Lung (tissue), 11 donors: ENCODE measurements at regions not wholly inside any gene's neighbourhood (a gene's known extent, or its start where the extent isn't known, plus 50 kb on each side); places are given as distances from the start of the nearest gene placed in this dataset.

Experiments used
- ATAC-seq: fragments of 200-7000 bp; cut with Tn5 transposase; one replicate; pipeline ENCODE4 v1.9.1; 2020; ENCODE audit warnings: moderate number of reproducible peaks; ENCODE audit not compliant: insufficient read depth, low FRiP score
- DNase-seq, 3 donors: peaks; one replicate each; pipeline ENCODE4 v3.0.0-alpha.2; 2013 to 2017
- H3K27ac ChIP-seq, 2 donors: one replicate each; pipeline ENCODE4 v1.5.1; 2013; ENCODE audit warnings: mild to moderate bottlenecking in 2 of 2, moderate library complexity in 2 of 2, control low read depth in 1 of 2, inconsistent platforms in 1 of 2, low read depth in 1 of 2, low read length in 1 of 2
- H3K27me3 ChIP-seq, 3 donors: one replicate each; pipeline ENCODE4 v1.5.1; 2013; ENCODE audit warnings: low read length in 2 of 3; ENCODE audit not compliant: control insufficient read depth in 3 of 3, insufficient read depth in 3 of 3
- H3K36me3 ChIP-seq, 4 donors: one replicate each; pipeline ENCODE4 v1.5.1; 2013; ENCODE audit warnings: low read length in 4 of 4, mild to moderate bottlenecking in 1 of 4, moderate library complexity in 1 of 4; ENCODE audit not compliant: control insufficient read depth in 4 of 4, insufficient read depth in 4 of 4
- H3K4me1 ChIP-seq, 5 donors: one replicate each; pipeline ENCODE4 v1.5.1; 2013; ENCODE audit warnings: low read length in 5 of 5, mild to moderate bottlenecking in 2 of 5, moderate library complexity in 1 of 5; ENCODE audit not compliant: control insufficient read depth in 5 of 5, insufficient read depth in 5 of 5
- H3K4me3 ChIP-seq: one replicate; pipeline ENCODE4 v1.5.1; 2013; ENCODE audit warnings: mild to moderate bottlenecking, control low read depth, moderate library complexity
- H3K9ac ChIP-seq, 2 donors: one replicate each; pipeline ENCODE4 v1.5.1; 2013; ENCODE audit warnings: low read length in 2 of 2, control low read depth in 1 of 2; ENCODE audit not compliant: insufficient read depth in 1 of 2
- H3K9me3 ChIP-seq, 4 donors: one replicate each; pipeline ENCODE4 v1.5.1; 2013; ENCODE audit warnings: low read length in 3 of 4, mild to moderate bottlenecking in 1 of 4, moderate library complexity in 1 of 4; ENCODE audit not compliant: control insufficient read depth in 4 of 4, insufficient read depth in 3 of 4
- WGBS, 2 donors: extraction: QIAGEN DNeasy Blood & Tissue Kit; methylation state at CpG; one replicate each; pipeline ENCODE4 v1.1.7; 2013; 5-methylcytosine and 5-hydroxymethylcytosine counted together
- TF ChIP-seq, protein P1 (sequence below): IDR thresholded peaks from 2 replicates; pipeline ENCODE4 v1.5.1; 2012; ENCODE audit warnings: mild to moderate bottlenecking; ENCODE audit errors: control extremely low read depth, extremely low read depth
- donor health status: control.
- donor health status: control.
- donor health status: Bipolar disorder and iron deficiency.
- donor health status: healthy.
- donor health status: DM: yes; HTN: yes; CAD: no.

DNA sequence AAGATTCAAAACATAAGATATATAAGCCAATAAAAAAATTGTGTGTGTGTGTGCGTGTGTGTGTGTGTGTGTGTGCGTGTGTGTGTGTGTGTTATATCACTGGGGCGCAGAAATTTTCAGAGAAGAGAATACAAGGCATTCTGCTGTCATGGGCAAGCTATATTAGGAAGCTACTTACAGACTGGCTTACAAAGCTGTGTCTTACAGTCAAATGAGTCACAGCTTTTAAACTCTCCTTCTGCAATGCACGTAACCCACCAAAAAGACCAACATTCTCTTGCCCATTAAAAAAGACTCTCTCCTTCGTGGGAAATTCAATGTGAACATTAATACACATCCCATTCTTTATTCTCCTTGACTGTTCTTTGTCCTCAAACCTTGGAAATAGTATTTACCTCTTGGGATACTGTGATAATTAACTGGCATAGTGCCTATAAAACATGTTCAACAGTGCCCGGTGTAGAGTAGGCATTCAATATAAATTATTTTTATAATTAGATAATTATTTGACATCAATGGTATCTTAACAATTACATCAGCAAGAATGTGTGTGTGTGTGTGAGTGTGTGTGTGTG, 860.4 kb upstream of the SOX9 start:
- Histone ChIP-seq H3K36me3 (no peaks in the 10 kb centered on the region), H3K27ac (no peak overlapping the region), H3K9ac (no peak overlapping the region), H3K4me3 (no peak overlapping the region), H3K4me1 (peaks cover 0 to 6% (median 0%) of the 10 kb centered on the region in 5 donors), H3K27me3 (no peaks in the 10 kb centered on the region), H3K9me3 (no peaks in the 10 kb centered on the region)
- ATAC-seq (no peak), DNase-seq (no peak)
- 53 to 74% methylated on average over 6 of the region's 6 CpGs for WGBS, 2 donors
- TF ChIP-seq, protein P1, sequence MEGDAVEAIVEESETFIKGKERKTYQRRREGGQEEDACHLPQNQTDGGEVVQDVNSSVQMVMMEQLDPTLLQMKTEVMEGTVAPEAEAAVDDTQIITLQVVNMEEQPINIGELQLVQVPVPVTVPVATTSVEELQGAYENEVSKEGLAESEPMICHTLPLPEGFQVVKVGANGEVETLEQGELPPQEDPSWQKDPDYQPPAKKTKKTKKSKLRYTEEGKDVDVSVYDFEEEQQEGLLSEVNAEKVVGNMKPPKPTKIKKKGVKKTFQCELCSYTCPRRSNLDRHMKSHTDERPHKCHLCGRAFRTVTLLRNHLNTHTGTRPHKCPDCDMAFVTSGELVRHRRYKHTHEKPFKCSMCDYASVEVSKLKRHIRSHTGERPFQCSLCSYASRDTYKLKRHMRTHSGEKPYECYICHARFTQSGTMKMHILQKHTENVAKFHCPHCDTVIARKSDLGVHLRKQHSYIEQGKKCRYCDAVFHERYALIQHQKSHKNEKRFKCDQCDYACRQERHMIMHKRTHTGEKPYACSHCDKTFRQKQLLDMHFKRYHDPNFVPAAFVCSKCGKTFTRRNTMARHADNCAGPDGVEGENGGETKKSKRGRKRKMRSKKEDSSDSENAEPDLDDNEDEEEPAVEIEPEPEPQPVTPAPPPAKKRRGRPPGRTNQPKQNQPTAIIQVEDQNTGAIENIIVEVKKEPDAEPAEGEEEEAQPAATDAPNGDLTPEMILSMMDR = no peak

GRCh38 chr17:71262586-71262985, 858.2 kb upstream of the SOX9 start:
- H3K27me3 ChIP-seq = no peaks in the 10 kb centered on the region
- no peak overlapping the region for H3K27ac ChIP-seq
- 76 to 79% methylated on average over 3 of the region's 3 CpGs for WGBS, 2 donors
- no peaks in the 10 kb centered on the region for H3K36me3 ChIP-seq
- TF ChIP-seq, protein P1 = no peak
- peaks cover 0 to 15% (median 6%) of the 10 kb centered on the region in 4 donors for H3K9me3 ChIP-seq
- peaks cover 0 to 6% (median 0%) of the 10 kb centered on the region in 5 donors for H3K4me1 ChIP-seq
- DNase-seq = peak; percentile 14 to 73 (median 60)
- no peak overlapping the region for H3K4me3 ChIP-seq
- no peak overlapping the region for H3K9ac ChIP-seq
- no peak for ATAC-seq

DNA sequence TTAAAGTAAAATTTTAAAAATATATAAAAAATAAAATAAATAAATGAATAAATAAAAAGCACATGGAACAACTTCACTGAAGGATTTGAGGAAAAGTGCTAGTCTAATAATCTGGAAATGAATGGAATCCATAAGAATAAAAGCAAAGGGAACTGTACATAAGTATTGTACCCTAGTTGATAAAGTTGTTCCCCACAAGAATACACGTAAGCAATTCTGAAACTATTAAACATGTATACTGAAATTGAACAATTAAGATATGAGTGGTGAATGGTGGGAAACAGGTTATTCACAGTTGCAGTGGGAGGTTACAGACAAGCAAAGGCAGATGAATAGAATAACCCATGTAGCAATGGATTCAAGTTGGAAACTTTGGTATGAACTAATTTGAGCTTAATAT, 853.2 kb upstream of the SOX9 start:
- Histone ChIP-seq H3K9ac (no peak overlapping the region), H3K9me3 (peaks cover 0 to 23% (median 11%) of the 10 kb centered on the region in 4 donors), H3K4me1 (peaks cover 0 to 6% (median 0%) of the 10 kb centered on the region in 5 donors), H3K4me3 (no peak overlapping the region), H3K27me3 (no peaks in the 10 kb centered on the region), H3K27ac (no peak overlapping the region), H3K36me3 (no peaks in the 10 kb centered on the region)
- ATAC-seq (no peak), DNase-seq (no peak)
- TF ChIP-seq, protein P1 = no peak
- 67 to 76% methylated on average over 1 of the region's 1 CpG for WGBS, 2 donors

DNA sequence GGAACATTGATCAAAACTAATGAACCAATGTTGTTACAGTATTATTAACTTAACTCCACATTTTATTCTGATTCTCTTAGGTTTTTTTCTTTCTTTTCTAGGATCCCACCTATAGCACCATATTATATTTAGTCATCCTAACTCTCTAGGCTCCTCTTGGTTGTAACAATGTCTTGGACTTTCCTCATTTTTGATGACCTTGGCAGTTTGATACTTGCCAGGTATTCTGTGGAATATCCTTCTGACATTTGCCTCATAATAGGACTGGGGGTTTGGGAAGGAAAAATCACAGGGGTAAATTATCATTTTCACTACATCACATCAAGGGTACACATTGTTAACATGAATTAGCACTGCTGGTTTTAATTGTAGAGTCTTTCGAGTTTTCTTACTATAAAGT, 851.6 kb upstream of the SOX9 start:
- no peak for ATAC-seq
- H3K9ac ChIP-seq = no peak overlapping the region
- H3K9me3 ChIP-seq = peaks cover 0 to 23% (median 11%) of the 10 kb centered on the region in 4 donors
- WGBS, 2 donors = 76 to 85% methylated on average over 1 of the region's 1 CpG
- TF ChIP-seq, protein P1 = no peak
- no peak overlapping the region for H3K4me3 ChIP-seq
- H3K27me3 ChIP-seq = no peaks in the 10 kb centered on the region
- H3K4me1 ChIP-seq = no peaks in the 10 kb centered on the region
- DNase-seq = no peak
- no peak overlapping the region for H3K27ac ChIP-seq
- H3K36me3 ChIP-seq = no peaks in the 10 kb centered on the region
